ENCODE measurements at regions not wholly inside any gene's neighbourhood (a gene's known extent, or its start where the extent isn't known, plus 50 kb on each side); places are given as distances from the start of the nearest gene placed in this dataset.
"Not testable (repeated sequence)": the region's sequence is repeated elsewhere in the genome, so short reads cannot be mapped to it uniquely, and the experiment has no call there.

- TF ChIP-seq CTCF (IDR thresholded peaks at IDR 0.05); POLR2AphosphoS5 (IDR thresholded peaks at IDR 0.05); POLR2A (IDR thresholded peaks at IDR 0.05; ENCODE audit: low read depth); EP300 (IDR thresholded peaks at IDR 0.05): not testable (repeated sequence)
Measured at GRCh38 chr10:91729339-91729738, 68.9 kb upstream of the TNKS2 start.
